Chondrocyte (in vitro differentiated cells): ENCODE measurements at regions not wholly inside any gene's neighbourhood (a gene's known extent, or its start where the extent isn't known, plus 50 kb on each side); places are given as distances from the start of the nearest gene placed in this dataset.
A peak's percentile ranks its signal among the peaks of the same experiment; 100 is the strongest.
"Not testable (repeated sequence)": the region's sequence is repeated elsewhere in the genome, so short reads cannot be mapped to it uniquely, and the experiment has no call there.

Experiments
- DNase-seq: peaks from one replicate; pipeline ENCODE4 v3.0.0; 2021; ENCODE audit warnings: mixed read lengths, low spot score
- H3K27ac Mint-ChIP-seq: one replicate; pipeline ENCODE4 v1.8.0; 2021; ENCODE audit warnings: mild to moderate bottlenecking, moderate library complexity, mixed read lengths; ENCODE audit not compliant: unreplicated experiment
- H3K27me3 Mint-ChIP-seq: 2 replicates; pipeline ENCODE4 v1.8.0; 2021; ENCODE audit warnings: low read depth, mixed read lengths
- H3K36me3 Mint-ChIP-seq: 2 replicates; pipeline ENCODE4 v1.8.0; 2021; ENCODE audit warnings: low read depth, mixed read lengths
- H3K4me1 Mint-ChIP-seq: 2 replicates; pipeline ENCODE4 v1.8.0; 2021; ENCODE audit warnings: low read depth, mild to moderate bottlenecking, mixed read lengths
- H3K4me3 Mint-ChIP-seq: one replicate; pipeline ENCODE4 v1.8.0; 2021; ENCODE audit warnings: mild to moderate bottlenecking, moderate library complexity, mixed read lengths; ENCODE audit not compliant: unreplicated experiment
- H3K9me3 Mint-ChIP-seq: 2 replicates; pipeline ENCODE4 v1.8.0; 2021; ENCODE audit warnings: low read depth, mixed read lengths
- CTCF ChIP-seq: fragments of 200-600 bp; sonication (generic); IDR thresholded peaks from 2 replicates; pipeline ENCODE4 v1.5.0; 2021; ENCODE audit warnings: antibody characterized with exemption, mild to moderate bottlenecking, moderate library complexity

- H3K4me3 Mint-ChIP-seq: no peak overlapping the region
- H3K27me3 Mint-ChIP-seq: no peaks in the 10 kb centered on the region
- H3K36me3 Mint-ChIP-seq: peaks cover 6% of the 10 kb centered on the region
- no peak overlapping the region for H3K27ac Mint-ChIP-seq
- DNase-seq: no peak
- H3K9me3 Mint-ChIP-seq: no peaks in the 10 kb centered on the region
- peaks cover 26% of the 10 kb centered on the region for H3K4me1 Mint-ChIP-seq
- TF ChIP-seq CTCF: no peak
These were observed 75.2 kb downstream of the OR2B2 start for GRCh38 chr6:27836783-27837624.

GRCh38 chr6:27836141-27836782 is 75.9 kb downstream of the OR2B2 start:
- Mint-ChIP-seq H3K4me1 (peaks cover 29% of the 10 kb centered on the region), H3K27ac (peak overlapping the region; percentile 85), H3K36me3 (peaks cover 6% of the 10 kb centered on the region), H3K4me3 (no peak overlapping the region), H3K27me3 (no peaks in the 10 kb centered on the region), H3K9me3 (no peaks in the 10 kb centered on the region)
- no peak for DNase-seq
- TF ChIP-seq CTCF: no peak

GRCh38 chr6:27834879-27835549 is 77.2 kb downstream of the OR2B2 start:
- Mint-ChIP-seq H3K27ac (peak overlapping the region; percentile 73), H3K36me3 (peaks cover 6% of the 10 kb centered on the region), H3K9me3 (no peaks in the 10 kb centered on the region), H3K27me3 (no peaks in the 10 kb centered on the region), H3K4me3 (no peak overlapping the region), H3K4me1 (peaks cover 36% of the 10 kb centered on the region)
- TF ChIP-seq CTCF: no peak
- DNase-seq: no peak

GRCh38 chr6:27834384-27834783 is 77.8 kb downstream of the OR2B2 start:
- no peaks in the 10 kb centered on the region for H3K9me3 Mint-ChIP-seq
- peaks cover 6% of the 10 kb centered on the region for H3K36me3 Mint-ChIP-seq
- no peak for DNase-seq
- TF ChIP-seq CTCF: no peak
- no peak overlapping the region for H3K27ac Mint-ChIP-seq
- no peaks in the 10 kb centered on the region for H3K27me3 Mint-ChIP-seq
- no peak overlapping the region for H3K4me3 Mint-ChIP-seq
- peaks cover 36% of the 10 kb centered on the region for H3K4me1 Mint-ChIP-seq

- Mint-ChIP-seq H3K27ac (peak overlapping the region; percentile 97), H3K4me1 (peaks cover 33% of the 10 kb centered on the region), H3K4me3 (peak overlapping the region; percentile 86)
- H3K9me3 Mint-ChIP-seq, H3K36me3 Mint-ChIP-seq, DNase-seq, H3K27me3 Mint-ChIP-seq: not testable (repeated sequence)
These were observed 80.6 kb downstream of the OR2B2 start for GRCh38 chr6:27831434-27832081.

- H3K36me3 Mint-ChIP-seq: not testable (repeated sequence)
These were observed 81.4 kb downstream of the OR2B2 start for GRCh38 chr6:27830600-27831433.

More at GRCh38 chr6:27830600-27831433, 81.4 kb downstream of the OR2B2 start:
- Mint-ChIP-seq H3K4me1 (peaks cover 31% of the 10 kb centered on the region), H3K27ac (peak overlapping the region; percentile 97), H3K4me3 (peak overlapping the region; percentile 86)
- H3K27me3 Mint-ChIP-seq, DNase-seq, H3K9me3 Mint-ChIP-seq: not testable (repeated sequence)
